ENCODE measurements at regions not wholly inside any gene's neighbourhood (a gene's known extent, or its start where the extent isn't known, plus 50 kb on each side); places are given as distances from the start of the nearest gene placed in this dataset.

DNA sequence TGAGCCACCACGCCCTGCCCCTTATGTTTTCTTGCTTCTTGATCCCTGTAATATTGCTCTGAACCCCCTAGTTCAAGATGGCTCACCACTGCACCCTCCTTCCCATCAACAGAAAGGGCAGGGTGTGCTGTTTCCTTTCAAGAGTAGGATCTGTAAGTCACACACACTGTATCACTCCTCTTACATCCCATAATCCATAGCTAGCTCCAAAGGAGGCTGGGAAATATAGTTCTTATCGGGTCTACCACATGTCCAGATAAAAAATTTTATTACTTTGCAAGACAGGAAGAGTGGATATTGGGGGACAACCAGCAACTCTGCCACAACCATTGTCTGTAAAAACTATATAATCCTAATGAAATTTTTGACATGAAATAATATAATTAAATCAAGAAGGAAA lies 79.6 kb downstream of the C9orf50 start:
- Histone ChIP-seq H3K79me2 (ENCODE audit: control insufficient read depth, insufficient read depth, low read length) (no peaks in the 10 kb centered on the region), H3K4me2 (ENCODE audit: insufficient read depth, low read length) (no peak overlapping the region), H3K27me3 (ENCODE audit: control insufficient read depth in 2 of 2, insufficient read depth in 2 of 2, low read length in 2 of 2) (peaks cover 10% of the 10 kb centered on the region in 2 experiments), H3K9me3 (replicated peaks; ENCODE audit: control insufficient read depth, insufficient read depth, low read length) (no peaks in the 10 kb centered on the region), H2AFZ (ENCODE audit: low read depth, low read length) (no peak overlapping the region), H3K27ac (ENCODE audit: insufficient read depth, low read depth, low read length) (no peak overlapping the region), H3K4me3 (replicated peaks in 1 of 3; ENCODE audit: insufficient read depth in 1 of 3, low read depth in 1 of 3, low read length in 3 of 3) (no peak overlapping the region), H3K9ac (replicated peaks; ENCODE audit: extremely low read depth, insufficient read depth, low read length) (no peak overlapping the region), H3K4me1 (ENCODE audit: control insufficient read depth, extremely low read depth, insufficient read depth, low read length) (no peaks in the 10 kb centered on the region), H4K20me1 (replicated peaks; ENCODE audit: control insufficient read depth, extremely low read depth, insufficient read depth, low read length) (no peaks in the 10 kb centered on the region), H3K9me1 (replicated peaks; ENCODE audit: control insufficient read depth, extremely low read depth, insufficient read depth, low read length) (no peaks in the 10 kb centered on the region), H3K36me3 (ENCODE audit: control insufficient read depth in 2 of 2, extremely low read depth in 1 of 2, insufficient read depth in 2 of 2, low read length in 2 of 2) (no peaks in the 10 kb centered on the region)
- DNase-seq (ENCODE audit: low read depth, low spot score), result no peak
- CTCF ChIA-PET, result interaction anchor here (0.6 kb wide), 1 partner anchor 177 kb away, joined by 3 read pairs; no protein-coding TSS in a partner anchor
- TF ChIP-seq FOS (IDR thresholded peaks at IDR 0.05; ENCODE audit: borderline replicate concordance, insufficient read depth, low read length) (no peak), POLR2AphosphoS5 (IDR thresholded peaks at IDR 0.05; ENCODE audit: insufficient read depth, low read depth, low read length) (no peak), EZH2 (IDR thresholded peaks at IDR 0.05; ENCODE audit: borderline replicate concordance, low read depth, low read length, severe bottlenecking) (no peak), MYC (IDR thresholded peaks at IDR 0.05; ENCODE audit: low read depth, low read length) (no peak)
- TF ChIP-seq, protein P1, sequence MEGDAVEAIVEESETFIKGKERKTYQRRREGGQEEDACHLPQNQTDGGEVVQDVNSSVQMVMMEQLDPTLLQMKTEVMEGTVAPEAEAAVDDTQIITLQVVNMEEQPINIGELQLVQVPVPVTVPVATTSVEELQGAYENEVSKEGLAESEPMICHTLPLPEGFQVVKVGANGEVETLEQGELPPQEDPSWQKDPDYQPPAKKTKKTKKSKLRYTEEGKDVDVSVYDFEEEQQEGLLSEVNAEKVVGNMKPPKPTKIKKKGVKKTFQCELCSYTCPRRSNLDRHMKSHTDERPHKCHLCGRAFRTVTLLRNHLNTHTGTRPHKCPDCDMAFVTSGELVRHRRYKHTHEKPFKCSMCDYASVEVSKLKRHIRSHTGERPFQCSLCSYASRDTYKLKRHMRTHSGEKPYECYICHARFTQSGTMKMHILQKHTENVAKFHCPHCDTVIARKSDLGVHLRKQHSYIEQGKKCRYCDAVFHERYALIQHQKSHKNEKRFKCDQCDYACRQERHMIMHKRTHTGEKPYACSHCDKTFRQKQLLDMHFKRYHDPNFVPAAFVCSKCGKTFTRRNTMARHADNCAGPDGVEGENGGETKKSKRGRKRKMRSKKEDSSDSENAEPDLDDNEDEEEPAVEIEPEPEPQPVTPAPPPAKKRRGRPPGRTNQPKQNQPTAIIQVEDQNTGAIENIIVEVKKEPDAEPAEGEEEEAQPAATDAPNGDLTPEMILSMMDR (IDR thresholded peaks at IDR 0.05; ENCODE audit: extremely low read depth in 1 of 2, insufficient read depth in 1 of 2, low read depth in 1 of 2, low read length in 2 of 2), result no peak
- POLR2A ChIA-PET, result no interaction called here
- intact Hi-C loops (cut with micrococcal nuclease), result no loop called here
- FAIRE-seq, result no peak
- dilution Hi-C loops (cut with MboI; ENCODE audit: extremely low pct_ligation_motif_present, low sequenced_read_pairs), result no loop called here
- no TSS peak for BruUV-seq (replicated peaks)

DNA sequence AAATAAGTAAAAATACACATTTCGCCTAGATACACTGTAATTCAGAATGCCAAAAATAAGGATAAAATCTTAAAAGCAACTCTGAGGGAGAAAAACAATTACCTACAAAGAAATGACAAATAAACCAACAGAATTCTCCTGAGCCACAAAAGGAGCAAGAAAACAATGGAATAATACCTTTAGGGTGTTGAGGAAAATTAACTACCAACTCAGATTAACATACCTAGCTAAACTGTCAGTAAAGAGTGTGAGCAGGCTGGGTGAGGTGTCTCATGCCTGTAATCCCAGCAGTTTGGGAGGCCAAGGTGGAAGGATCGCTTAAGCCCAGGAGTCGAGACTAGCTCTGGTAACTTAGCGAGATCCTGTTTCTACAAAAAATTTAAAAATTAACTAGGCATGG lies 81.5 kb downstream of the C9orf50 start:
- intact Hi-C loops (cut with micrococcal nuclease), result no loop called here
- Histone ChIP-seq H3K9ac (replicated peaks; ENCODE audit: extremely low read depth, insufficient read depth, low read length) (no peak overlapping the region), H3K4me1 (ENCODE audit: control insufficient read depth, extremely low read depth, insufficient read depth, low read length) (no peaks in the 10 kb centered on the region), H4K20me1 (replicated peaks; ENCODE audit: control insufficient read depth, extremely low read depth, insufficient read depth, low read length) (no peaks in the 10 kb centered on the region), H3K27me3 (ENCODE audit: control insufficient read depth in 2 of 2, insufficient read depth in 2 of 2, low read length in 2 of 2) (peaks cover 5 to 8% of the 10 kb centered on the region in 2 experiments), H3K9me3 (replicated peaks; ENCODE audit: control insufficient read depth, insufficient read depth, low read length) (no peaks in the 10 kb centered on the region), H3K9me1 (replicated peaks; ENCODE audit: control insufficient read depth, extremely low read depth, insufficient read depth, low read length) (no peaks in the 10 kb centered on the region), H2AFZ (ENCODE audit: low read depth, low read length) (no peak overlapping the region), H3K79me2 (ENCODE audit: control insufficient read depth, insufficient read depth, low read length) (no peaks in the 10 kb centered on the region), H3K36me3 (ENCODE audit: control insufficient read depth in 2 of 2, extremely low read depth in 1 of 2, insufficient read depth in 2 of 2, low read length in 2 of 2) (no peaks in the 10 kb centered on the region), H3K4me2 (ENCODE audit: insufficient read depth, low read length) (no peak overlapping the region), H3K27ac (ENCODE audit: insufficient read depth, low read depth, low read length) (no peak overlapping the region), H3K4me3 (replicated peaks in 1 of 3; ENCODE audit: insufficient read depth in 1 of 3, low read depth in 1 of 3, low read length in 3 of 3) (no peak overlapping the region)
- POLR2A ChIA-PET, result no interaction called here
- FAIRE-seq (no peak), DNase-seq (ENCODE audit: low read depth, low spot score) (no peak)
- CTCF ChIA-PET, result interaction anchor here (1.4 kb wide), 1 partner anchor 22 kb away, joined by 3 read pairs; no protein-coding TSS in a partner anchor
- BruUV-seq (replicated peaks), result no TSS peak
- dilution Hi-C loops (cut with MboI; ENCODE audit: extremely low pct_ligation_motif_present, low sequenced_read_pairs), result no loop called here
- TF ChIP-seq MYC (IDR thresholded peaks at IDR 0.05; ENCODE audit: low read depth, low read length) (no peak), FOS (IDR thresholded peaks at IDR 0.05; ENCODE audit: borderline replicate concordance, insufficient read depth, low read length) (no peak), POLR2A (IDR thresholded peaks at IDR 0.05; ENCODE audit: low read depth, low read length) (no peak), POLR2AphosphoS5 (IDR thresholded peaks at IDR 0.05; ENCODE audit: insufficient read depth, low read depth, low read length) (no peak), GATA2 (IDR thresholded peaks at IDR 0.05; ENCODE audit: insufficient read depth, insufficient read length, low read depth, low read length) (no peak), JUN (IDR thresholded peaks at IDR 0.05; ENCODE audit: borderline replicate concordance, insufficient read depth, insufficient read length, low read depth) (no peak), EZH2 (IDR thresholded peaks at IDR 0.05; ENCODE audit: borderline replicate concordance, low read depth, low read length, severe bottlenecking) (no peak)
- TF ChIP-seq, protein P1 (IDR thresholded peaks at IDR 0.05; ENCODE audit: extremely low read depth in 1 of 2, insufficient read depth in 1 of 2, low read depth in 1 of 2, low read length in 2 of 2), result no peak
- TF ChIP-seq, protein P2, sequence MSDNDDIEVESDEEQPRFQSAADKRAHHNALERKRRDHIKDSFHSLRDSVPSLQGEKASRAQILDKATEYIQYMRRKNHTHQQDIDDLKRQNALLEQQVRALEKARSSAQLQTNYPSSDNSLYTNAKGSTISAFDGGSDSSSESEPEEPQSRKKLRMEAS (IDR thresholded peaks at IDR 0.05; ENCODE audit: insufficient read depth, insufficient read length), result no peak

Measured in endothelial cell of umbilical vein (primary cell).